Glomerular visceral epithelial cell (primary cell): ENCODE measurements at regions not wholly inside any gene's neighbourhood (a gene's known extent, or its start where the extent isn't known, plus 50 kb on each side); places are given as distances from the start of the nearest gene placed in this dataset.

ENCODE experiments used
- DNase-seq: peaks from one replicate; pipeline ENCODE4 v3.0.0-alpha.2; 2016; ENCODE audit errors: extremely low spot score

- no peak for DNase-seq
Measured at GRCh38 chr12:46910830-46911229, 85.0 kb upstream of the SLC38A4 start.

GRCh38 chr12:46914336-46914735 is 88.5 kb upstream of the SLC38A4 start:
- no peak for DNase-seq

GRCh38 chr12:46915082-46915481 is 89.3 kb upstream of the SLC38A4 start:
- DNase-seq, result peak; percentile 62

GRCh38 chr12:46915836-46916235 is 90.0 kb upstream of the SLC38A4 start:
- peak; percentile 42 for DNase-seq

GRCh38 chr12:46916796-46917419 is 91.1 kb upstream of the SLC38A4 start:
- DNase-seq, result no peak

GRCh38 chr12:46917821-46918220 is 92.0 kb upstream of the SLC38A4 start:
- DNase-seq, result no peak

- DNase-seq, result no peak
Measured at GRCh38 chr12:46918631-46919030, 92.8 kb upstream of the SLC38A4 start.

- no peak for DNase-seq
Measured at GRCh38 chr12:46919666-46920400, 94.0 kb upstream of the SLC38A4 start.

GRCh38 chr12:46920499-46920898 is 94.7 kb upstream of the SLC38A4 start:
- DNase-seq, result no peak

- DNase-seq, result peak; percentile 17
Measured at GRCh38 chr12:46921048-46921763, 95.4 kb upstream of the SLC38A4 start.

- DNase-seq, result no peak
Measured at GRCh38 chr12:46921764-46922133, 96.0 kb upstream of the SLC38A4 start.

GRCh38 chr12:46926526-46926925 is 100.7 kb upstream of the SLC38A4 start:
- DNase-seq, result no peak

GRCh38 chr12:46930101-46930500 is 104.3 kb upstream of the SLC38A4 start:
- no peak for DNase-seq

- DNase-seq, result peak; percentile 35
Measured at GRCh38 chr12:46933947-46934346, 108.2 kb upstream of the SLC38A4 start.

- no peak for DNase-seq
Measured at GRCh38 chr12:46934374-46935111, 108.7 kb upstream of the SLC38A4 start.

GRCh38 chr12:46935271-46935847 is 109.6 kb upstream of the SLC38A4 start:
- DNase-seq, result no peak

GRCh38 chr12:46936042-46936441 is 110.2 kb upstream of the SLC38A4 start:
- DNase-seq, result no peak

- DNase-seq, result no peak
Measured at GRCh38 chr12:46938071-46938678, 112.4 kb upstream of the SLC38A4 start.

- DNase-seq, result no peak
Measured at GRCh38 chr12:46941981-46942380, 116.2 kb upstream of the SLC38A4 start.

GRCh38 chr12:46942579-46942978 is 116.8 kb upstream of the SLC38A4 start:
- peak; percentile 52 for DNase-seq

- peak; percentile 28 for DNase-seq
Measured at GRCh38 chr12:46944088-46944487, 118.3 kb upstream of the SLC38A4 start.
